Left lung (tissue), 4 donors: ENCODE measurements at regions not wholly inside any gene's neighbourhood (a gene's known extent, or its start where the extent isn't known, plus 50 kb on each side); places are given as distances from the start of the nearest gene placed in this dataset.

Source experiments
- ATAC-seq: fragments of 200-7000 bp; cut with Tn5 transposase; one replicate; pipeline ENCODE4 v1.9.1; 2020; ENCODE audit warnings: moderate library complexity
- DNase-seq, 4 donors: peaks; one replicate each; pipeline ENCODE4 v3.0.0-alpha.2; 2013 to 2020
- H3K27ac ChIP-seq, 2 donors: fragments of 200-600 bp; sonication (generic) in 1 of 2; one replicate each; pipeline versions ENCODE4 v1.5.0 to v1.8.0; 2020 to 2021
- H3K27me3 ChIP-seq, 2 donors: fragments of 200-600 bp; sonication (generic) in 1 of 2; one replicate each; pipeline versions ENCODE4 v1.5.0 to v1.8.0; 2020 to 2021
- H3K36me3 ChIP-seq, 2 donors: fragments of 200-600 bp; sonication (generic) in 1 of 2; one replicate each; pipeline versions ENCODE4 v1.5.0 to v1.8.0; 2020 to 2021
- H3K4me1 ChIP-seq, 2 donors: fragments of 200-600 bp; one replicate each; pipeline ENCODE4 v1.8.0; 2021
- H3K4me3 ChIP-seq, 2 donors: fragments of 200-600 bp; sonication (generic) in 1 of 2; one replicate each; pipeline versions ENCODE4 v1.5.0 to v1.8.0; 2020 to 2021; ENCODE audit warnings: mild to moderate bottlenecking in 1 of 2
- H3K9me3 ChIP-seq, 2 donors: fragments of 200-600 bp; sonication (generic) in 1 of 2; one replicate each; pipeline versions ENCODE4 v1.5.0 to v1.8.0; 2020 to 2021
- intact Hi-C, 2 donors: fragments of 100-400 bp; cut with DNase I; formaldehyde crosslinking; loops; one replicate each; pipeline versions ENCODE4 v1.11.2 to v1.14.2; 2022
- TF ChIP-seq, protein P1 (sequence below), 2 donors: fragments of 200-600 bp; sonication (generic) in 1 of 2; IDR thresholded peaks; one replicate each; pipeline versions ENCODE4 v1.5.0 to v1.8.0; 2021; ENCODE audit warnings: antibody characterized with exemption in 2 of 2
- donor health status: DM: no; HTN: yes; CAD: no.
- donor health status: DM: no; HTN: no; CAD: no.

DNA sequence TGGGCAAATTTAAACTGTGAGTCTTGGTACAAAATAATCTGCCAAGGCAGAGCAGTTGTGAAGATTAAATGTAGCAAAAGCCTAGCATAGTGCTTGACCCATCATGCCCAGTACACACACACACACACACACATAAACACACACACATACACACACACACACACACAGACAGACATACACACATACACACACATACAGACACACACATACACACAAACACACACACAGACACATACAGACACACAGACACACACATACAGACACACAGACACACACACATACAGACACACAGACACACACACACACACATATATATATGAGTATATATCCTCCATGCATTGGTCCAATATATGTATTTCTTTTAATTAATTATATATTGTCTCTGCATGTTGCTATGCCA lies 328.8 kb upstream of the DNAJC19 start:
- no peaks in the 10 kb centered on the region for H3K4me1 ChIP-seq
- ATAC-seq (no peak), DNase-seq (no peak)
- H3K27me3 ChIP-seq: no peaks in the 10 kb centered on the region
- intact Hi-C loops: no loop called here
- TF ChIP-seq, protein P1, sequence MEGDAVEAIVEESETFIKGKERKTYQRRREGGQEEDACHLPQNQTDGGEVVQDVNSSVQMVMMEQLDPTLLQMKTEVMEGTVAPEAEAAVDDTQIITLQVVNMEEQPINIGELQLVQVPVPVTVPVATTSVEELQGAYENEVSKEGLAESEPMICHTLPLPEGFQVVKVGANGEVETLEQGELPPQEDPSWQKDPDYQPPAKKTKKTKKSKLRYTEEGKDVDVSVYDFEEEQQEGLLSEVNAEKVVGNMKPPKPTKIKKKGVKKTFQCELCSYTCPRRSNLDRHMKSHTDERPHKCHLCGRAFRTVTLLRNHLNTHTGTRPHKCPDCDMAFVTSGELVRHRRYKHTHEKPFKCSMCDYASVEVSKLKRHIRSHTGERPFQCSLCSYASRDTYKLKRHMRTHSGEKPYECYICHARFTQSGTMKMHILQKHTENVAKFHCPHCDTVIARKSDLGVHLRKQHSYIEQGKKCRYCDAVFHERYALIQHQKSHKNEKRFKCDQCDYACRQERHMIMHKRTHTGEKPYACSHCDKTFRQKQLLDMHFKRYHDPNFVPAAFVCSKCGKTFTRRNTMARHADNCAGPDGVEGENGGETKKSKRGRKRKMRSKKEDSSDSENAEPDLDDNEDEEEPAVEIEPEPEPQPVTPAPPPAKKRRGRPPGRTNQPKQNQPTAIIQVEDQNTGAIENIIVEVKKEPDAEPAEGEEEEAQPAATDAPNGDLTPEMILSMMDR (IDR thresholded peaks at IDR 0.05): no peak
- H3K27ac ChIP-seq: no peak overlapping the region
- no peaks in the 10 kb centered on the region for H3K9me3 ChIP-seq
- H3K36me3 ChIP-seq: no peaks in the 10 kb centered on the region
- no peak overlapping the region for H3K4me3 ChIP-seq

GRCh38 chr3:181317508-181317907 lies 328.0 kb upstream of the DNAJC19 start:
- Histone ChIP-seq H3K27ac (no peak overlapping the region), H3K9me3 (no peaks in the 10 kb centered on the region), H3K36me3 (no peaks in the 10 kb centered on the region), H3K27me3 (no peaks in the 10 kb centered on the region), H3K4me1 (no peaks in the 10 kb centered on the region), H3K4me3 (no peak overlapping the region)
- TF ChIP-seq, protein P1 (IDR thresholded peaks at IDR 0.05): no peak
- no peak for DNase-seq
- intact Hi-C loops: no loop called here
- no peak for ATAC-seq

- ATAC-seq (no peak), DNase-seq (peak in 1 of 4 donors; percentile 5)
- TF ChIP-seq, protein P1 (IDR thresholded peaks at IDR 0.05): no peak
- H3K9me3 ChIP-seq: no peaks in the 10 kb centered on the region
- intact Hi-C loops: no loop called here
- no peaks in the 10 kb centered on the region for H3K27me3 ChIP-seq
- H3K4me3 ChIP-seq: no peak overlapping the region
- H3K4me1 ChIP-seq: no peaks in the 10 kb centered on the region
- H3K36me3 ChIP-seq: no peaks in the 10 kb centered on the region
- no peak overlapping the region for H3K27ac ChIP-seq
Measured at GRCh38 chr3:181316482-181316881, 326.9 kb upstream of the DNAJC19 start.

DNA sequence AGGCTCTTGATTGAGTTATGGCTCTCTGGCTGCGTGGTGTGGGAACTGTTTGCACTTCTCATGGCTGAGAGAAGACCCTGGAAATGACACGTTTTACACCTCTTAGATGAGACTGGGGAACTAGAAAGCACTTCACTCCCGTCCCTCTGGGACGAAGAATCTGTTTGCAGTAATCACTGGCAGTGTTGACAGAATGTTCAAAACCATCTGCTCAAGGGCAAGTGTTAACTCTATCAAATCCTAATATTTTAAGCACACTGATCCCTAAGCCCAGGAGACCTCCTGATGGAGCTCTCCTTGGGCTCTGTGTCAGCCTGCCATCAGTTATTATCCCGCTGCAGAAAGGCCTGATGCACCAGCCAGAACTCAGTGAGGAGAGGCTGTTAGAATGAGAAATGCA lies 323.8 kb upstream of the DNAJC19 start:
- H3K36me3 ChIP-seq: no peaks in the 10 kb centered on the region
- ATAC-seq (no peak), DNase-seq (no peak)
- H3K9me3 ChIP-seq: no peaks in the 10 kb centered on the region
- no peaks in the 10 kb centered on the region for H3K4me1 ChIP-seq
- intact Hi-C loops: no loop called here
- no peak overlapping the region for H3K4me3 ChIP-seq
- no peak overlapping the region for H3K27ac ChIP-seq
- TF ChIP-seq, protein P1 (IDR thresholded peaks at IDR 0.05): no peak
- no peaks in the 10 kb centered on the region for H3K27me3 ChIP-seq

DNA sequence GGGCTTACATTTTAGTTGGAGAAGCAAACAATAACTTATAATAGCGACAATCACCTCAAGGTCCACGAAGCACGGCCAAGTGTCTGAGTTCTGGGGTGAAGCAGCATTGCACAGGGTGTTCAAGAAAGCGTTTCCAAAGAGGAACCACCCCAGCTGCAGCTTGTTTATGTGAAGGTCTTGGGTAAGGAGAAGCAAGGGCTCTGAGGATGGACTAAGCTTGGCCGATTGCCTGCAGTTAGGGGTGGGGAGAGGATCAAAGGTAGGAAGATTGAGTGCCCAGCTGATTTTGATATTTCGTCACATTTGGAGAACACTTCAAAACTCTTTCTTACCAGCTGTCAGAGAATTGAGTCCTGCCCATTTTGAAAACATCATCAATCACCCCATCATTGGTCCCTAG lies 321.6 kb upstream of the DNAJC19 start:
- intact Hi-C loops: no loop called here
- no peaks in the 10 kb centered on the region for H3K27me3 ChIP-seq
- ATAC-seq: no peak
- TF ChIP-seq, protein P1 (IDR thresholded peaks at IDR 0.05): no peak
- H3K36me3 ChIP-seq: no peaks in the 10 kb centered on the region
- H3K9me3 ChIP-seq: no peaks in the 10 kb centered on the region
- no peak overlapping the region for H3K4me3 ChIP-seq
- no peak for DNase-seq
- no peaks in the 10 kb centered on the region for H3K4me1 ChIP-seq
- H3K27ac ChIP-seq: no peak overlapping the region
